SK-N-SH (cell line): ENCODE measurements at regions not wholly inside any gene's neighbourhood (a gene's known extent, or its start where the extent isn't known, plus 50 kb on each side); places are given as distances from the start of the nearest gene placed in this dataset.

Experiments
- CTCF ChIP-seq: fragments of 200-600 bp; sonication (generic); IDR thresholded peaks from 2 replicates; pipeline ENCODE4 v1.6.1; 2017; ENCODE audit warnings: antibody characterized with exemption, mild to moderate bottlenecking, moderate library complexity
- EP300 ChIP-seq, 2 experiments: IDR thresholded peaks; 2 replicates each; pipeline versions ENCODE4 v1.4.0 to v1.6.1; 2012; ENCODE audit warnings: borderline replicate concordance in 1 of 2, low read depth in 1 of 2, low read length in 1 of 2

DNA sequence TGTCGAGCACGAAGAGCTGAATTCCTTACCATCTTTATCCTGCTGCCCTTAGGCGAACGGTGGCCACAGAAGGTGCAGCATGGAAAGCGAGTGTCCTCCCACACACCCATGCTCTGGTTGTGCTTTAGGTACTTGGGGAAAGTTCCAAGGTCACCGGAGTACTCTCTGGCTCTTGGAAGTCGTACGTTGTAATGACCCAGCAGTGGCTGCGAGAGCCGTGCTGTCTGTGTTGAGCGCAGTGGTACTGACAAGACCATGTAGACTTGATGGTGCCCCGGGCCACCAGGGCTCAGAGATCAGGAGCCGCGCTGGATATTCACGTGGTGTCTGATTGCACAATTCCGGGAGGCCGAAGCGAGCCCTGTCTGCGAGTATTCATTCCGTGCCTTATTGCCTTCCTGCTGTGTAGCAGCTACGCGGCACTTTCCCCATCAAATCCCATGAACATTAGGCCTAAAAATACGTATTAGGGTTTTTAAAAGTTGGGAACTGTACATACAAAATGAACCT is 222.0 kb downstream of the ZNF516 start:
- TF ChIP-seq CTCF (no peak), EP300 (IDR thresholded peaks at IDR 0.05; ENCODE audit: borderline replicate concordance in 1 of 2, low read depth in 1 of 2, low read length in 1 of 2) (no peak)
